Stimulated activated CD4-positive, alpha-beta T cell treated with anti-CD3 and anti-CD28 coated beads, TNF-alpha, amount 100 ng/mL, for 1 hour (primary cell): ENCODE measurements at regions not wholly inside any gene's neighbourhood (a gene's known extent, or its start where the extent isn't known, plus 50 kb on each side); places are given as distances from the start of the nearest gene placed in this dataset.
A peak's percentile ranks its signal among the peaks of the same experiment; 100 is the strongest.
"Not testable (repeated sequence)": the region's sequence is repeated elsewhere in the genome, so short reads cannot be mapped to it uniquely, and the experiment has no call there.

Experiments
- DNase-seq, 3 donors: peaks; one replicate each; pipeline ENCODE4 v3.0.0-alpha.2; 2020; ENCODE audit warnings: low read depth in 3 of 3, low spot score in 1 of 3

DNA sequence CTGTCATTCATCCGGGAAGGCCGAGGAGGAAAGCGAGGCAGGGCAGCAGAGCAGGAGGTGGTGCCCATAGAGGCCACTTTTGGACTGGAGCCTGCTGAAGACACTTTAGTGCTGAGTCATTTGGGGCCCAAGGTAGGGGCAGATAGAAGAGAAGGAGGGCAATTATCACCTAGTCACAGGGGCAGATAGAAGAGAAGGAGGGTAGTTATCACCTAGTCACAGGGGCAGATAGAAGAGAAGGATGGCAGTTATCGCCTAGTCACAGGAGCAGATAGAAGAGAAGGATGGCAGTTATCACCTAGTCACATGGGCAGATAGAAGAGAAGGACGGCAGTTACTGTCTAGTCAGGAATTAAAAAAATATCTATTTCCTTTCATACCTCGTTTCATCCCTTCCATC is 1372.6 kb downstream of the FOXD4L5 start:
- DNase-seq = not testable (repeated sequence)

DNA sequence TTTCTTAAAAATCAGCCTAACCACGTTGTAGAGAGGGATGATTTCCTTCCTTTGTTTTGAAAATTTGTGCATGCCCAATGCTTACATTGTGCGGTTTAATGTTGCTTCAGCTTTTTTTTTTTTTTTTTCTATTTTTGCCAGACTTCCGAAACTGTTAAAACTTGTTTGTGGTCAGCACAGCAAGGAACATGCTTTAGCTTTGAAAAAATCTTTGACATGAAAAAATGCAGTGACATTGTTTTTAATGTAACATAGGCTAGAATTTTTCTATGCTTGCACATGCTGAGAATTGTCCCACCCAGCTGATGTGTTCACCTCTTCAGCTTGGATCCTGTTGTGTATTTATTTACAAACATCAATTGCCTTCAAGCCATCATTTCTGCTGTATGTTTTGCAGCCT is 1375.9 kb downstream of the FOXD4L5 start:
- not testable (repeated sequence) for DNase-seq

DNA sequence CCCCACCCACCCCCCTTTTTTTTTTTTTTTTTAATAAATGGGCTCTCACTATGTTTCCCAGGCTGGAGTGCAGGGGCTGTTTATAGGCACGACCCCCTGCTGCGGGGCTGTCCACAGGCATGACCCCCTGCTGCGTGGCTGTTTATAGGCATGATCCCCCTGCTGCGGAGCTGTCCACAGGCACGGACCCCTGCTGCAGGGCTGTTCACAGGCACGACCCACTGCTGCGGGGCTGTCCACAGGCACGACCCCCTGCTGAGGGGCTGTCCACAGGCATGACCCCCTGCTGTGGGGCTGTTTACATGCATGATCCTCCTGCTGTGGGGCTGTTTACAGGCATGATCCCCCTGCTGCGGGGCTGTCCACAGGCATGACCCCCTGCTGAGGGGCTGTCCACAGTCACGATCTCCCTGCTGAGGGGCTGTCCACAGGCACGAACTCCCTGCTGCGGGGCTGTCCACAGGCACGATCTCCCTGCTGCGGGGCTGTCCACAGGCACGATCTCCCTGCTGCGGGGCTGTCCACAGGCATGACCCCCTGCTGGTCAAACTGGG is 1385.3 kb downstream of the FOXD4L5 start:
- not testable (repeated sequence) for DNase-seq

DNA sequence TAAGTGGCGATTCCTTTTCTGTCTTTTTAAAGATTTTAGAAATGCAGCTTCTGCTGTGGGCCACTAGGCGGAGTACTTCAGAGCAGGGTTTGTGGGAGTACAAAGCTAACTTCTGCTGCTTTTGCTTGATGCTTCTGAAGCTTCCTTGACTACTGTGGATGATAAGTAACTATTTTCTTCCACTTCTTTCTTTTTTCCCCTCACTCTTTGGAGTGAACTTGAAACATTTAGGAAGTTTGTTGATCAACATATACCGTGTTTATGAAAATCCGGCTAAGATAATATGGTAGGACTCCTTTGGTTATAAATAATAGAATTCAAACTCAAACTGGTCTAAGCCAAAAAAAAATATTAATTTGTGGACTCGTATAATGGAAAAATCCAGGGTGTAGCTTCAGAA is 1403.6 kb downstream of the FOXD4L5 start:
- DNase-seq = not testable (repeated sequence)

DNA sequence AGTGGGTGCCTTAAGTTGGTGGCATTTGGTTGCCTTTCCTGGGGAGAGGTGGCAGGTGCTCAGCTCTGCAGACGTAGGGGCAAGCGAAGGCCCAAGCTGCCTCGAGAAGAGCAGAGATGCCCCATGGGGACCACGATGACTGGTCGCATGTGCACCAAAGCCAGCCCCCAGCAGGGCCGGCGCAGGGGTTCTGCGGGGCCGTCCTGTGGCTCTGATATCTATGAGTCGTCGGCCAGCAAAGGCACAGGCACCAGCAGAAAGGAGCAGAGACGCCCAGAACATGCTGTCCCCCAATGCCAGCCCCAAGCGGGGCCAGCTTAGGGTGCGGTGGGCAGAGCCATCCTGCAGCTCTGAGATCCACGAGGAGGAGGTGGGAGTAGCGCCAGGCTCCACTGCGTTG is 1408.6 kb downstream of the FOXD4L5 start:
- not testable (repeated sequence) for DNase-seq

DNA sequence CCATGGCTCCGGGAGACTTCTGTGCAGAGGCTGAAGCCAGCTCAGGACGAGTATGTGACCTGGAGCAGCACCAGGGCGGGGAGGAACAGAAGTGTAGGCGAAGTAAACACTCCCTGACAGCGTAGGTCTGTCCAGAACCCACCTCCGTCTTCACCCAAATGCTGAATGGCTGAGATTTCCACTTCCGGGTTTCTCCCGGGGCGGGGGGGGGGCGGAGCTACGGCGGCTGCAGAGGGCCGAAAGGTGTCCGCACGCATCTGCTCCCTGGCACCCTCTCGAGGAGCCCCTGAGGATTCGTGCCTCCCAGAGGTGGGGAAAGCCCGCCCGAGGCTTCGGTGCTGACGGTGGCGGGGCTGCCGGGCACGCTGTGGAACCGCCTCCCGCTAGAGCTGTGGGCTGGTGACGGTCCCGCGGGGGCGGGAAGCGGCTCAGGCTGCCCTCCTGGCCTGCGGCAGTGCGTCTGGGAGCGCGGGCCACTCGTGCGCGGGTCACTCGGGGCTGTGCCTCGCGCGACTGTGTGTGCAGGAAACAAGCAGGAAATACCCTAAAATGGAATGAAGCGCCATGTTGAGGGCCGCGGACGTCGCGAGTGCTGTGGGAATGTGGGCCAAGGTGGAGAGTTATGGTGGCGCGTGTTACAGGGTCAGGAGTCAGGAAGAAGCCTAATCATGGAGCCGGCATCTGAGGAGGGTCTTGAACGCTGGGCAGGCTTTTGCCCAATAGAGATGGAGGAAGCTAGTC is 1425.4 kb downstream of the FOXD4L5 start:
- DNase-seq = no peak

DNA sequence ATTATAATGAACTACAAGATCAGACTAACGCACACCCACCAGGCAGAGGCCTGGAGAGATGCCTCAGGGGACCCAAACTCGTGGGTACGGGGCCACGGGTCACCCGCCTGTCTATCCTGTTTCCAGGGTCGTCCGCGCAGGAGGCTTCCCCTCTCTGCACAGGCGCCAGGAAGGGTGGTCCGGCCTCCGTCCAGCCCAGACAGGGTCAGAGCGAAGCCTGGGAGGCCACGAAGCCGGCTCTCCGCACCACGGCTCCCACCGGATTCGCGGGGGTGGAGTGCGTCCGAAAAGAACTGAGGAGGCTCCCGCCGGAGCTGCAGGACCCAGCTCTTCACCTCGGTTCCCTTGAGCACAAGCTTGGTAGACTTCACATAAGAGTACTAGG is 1425.9 kb downstream of the FOXD4L5 start:
- not testable (repeated sequence) for DNase-seq

DNA sequence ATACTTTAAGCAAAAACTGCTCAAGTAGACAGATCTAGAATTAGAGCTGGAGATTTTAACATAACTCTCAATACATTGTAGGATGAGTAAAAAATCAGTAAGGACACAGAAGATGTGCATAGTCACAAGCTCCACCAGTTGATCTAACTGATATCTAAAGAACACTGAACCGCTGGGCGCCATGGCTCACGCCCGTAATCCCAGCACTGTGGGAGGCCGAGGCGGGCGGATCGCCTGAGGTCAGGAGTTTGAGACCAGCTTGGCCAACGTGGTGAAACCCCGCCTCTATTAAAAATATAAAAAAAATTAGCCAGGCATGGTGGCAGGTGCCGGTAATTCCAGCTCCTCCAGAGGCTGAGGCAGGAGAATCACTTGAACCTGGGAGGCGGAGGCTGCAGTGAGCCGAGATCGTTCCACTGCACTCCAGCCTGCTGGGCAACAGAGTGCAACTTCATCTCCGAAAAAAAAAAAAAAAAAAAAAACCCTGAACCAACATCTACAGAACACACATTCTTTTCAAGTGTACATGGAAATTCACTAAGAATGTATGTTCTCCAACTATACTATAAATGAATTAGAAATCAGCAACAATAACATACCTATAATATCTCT is 1431.8 kb downstream of the FOXD4L5 start:
- DNase-seq = not testable (repeated sequence)

DNA sequence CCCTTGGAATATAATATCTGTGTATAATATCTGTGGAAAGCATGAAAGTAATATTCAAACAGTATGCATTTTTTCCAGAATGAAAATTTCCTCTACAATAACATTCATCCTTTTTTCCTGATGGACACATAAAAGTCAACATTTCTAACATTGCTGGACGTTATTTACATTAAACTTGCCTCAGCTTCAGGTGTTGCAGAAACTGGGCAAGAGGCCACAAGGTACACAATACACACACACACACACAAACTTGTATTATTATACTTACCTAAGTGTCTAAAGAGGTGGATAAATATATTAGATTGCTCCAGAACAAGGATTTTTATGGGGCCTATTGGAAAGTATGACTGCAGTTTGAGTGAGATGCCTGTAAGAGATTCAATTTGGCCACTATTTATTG is 1460.2 kb downstream of the FOXD4L5 start:
- DNase-seq = not testable (repeated sequence)

DNA sequence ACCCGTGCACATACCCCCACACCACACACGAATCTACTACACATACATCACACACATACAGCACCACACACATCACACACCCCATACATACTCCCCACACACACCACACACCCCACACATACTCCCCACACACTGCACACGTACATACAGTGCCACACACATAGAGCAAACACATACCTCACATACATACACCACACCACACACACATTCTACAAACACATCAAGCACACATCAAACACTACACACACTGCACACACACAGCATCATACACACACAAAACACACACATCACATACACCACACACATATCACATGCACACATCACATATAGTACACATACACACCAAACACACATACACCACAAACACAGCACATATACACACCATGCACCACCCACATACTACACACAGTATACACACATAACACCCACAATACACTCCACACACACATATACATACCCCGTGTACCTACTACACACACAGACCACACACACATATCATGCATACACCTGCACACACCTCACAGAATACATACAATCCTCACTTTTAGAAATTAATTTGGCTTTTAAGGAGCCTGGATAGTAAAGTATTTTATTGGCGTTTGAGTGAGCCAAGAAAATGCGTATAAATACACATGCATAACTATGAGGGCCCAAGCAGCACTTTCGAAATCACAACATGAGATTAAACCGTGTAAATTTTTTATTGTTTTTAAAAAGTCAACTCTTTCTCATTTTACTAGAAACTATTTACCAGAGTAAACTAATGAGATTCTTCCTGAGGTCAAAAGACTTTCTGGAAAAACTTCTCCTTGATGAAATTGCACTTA is 1461.4 kb downstream of the FOXD4L5 start:
- DNase-seq = not testable (repeated sequence)

DNA sequence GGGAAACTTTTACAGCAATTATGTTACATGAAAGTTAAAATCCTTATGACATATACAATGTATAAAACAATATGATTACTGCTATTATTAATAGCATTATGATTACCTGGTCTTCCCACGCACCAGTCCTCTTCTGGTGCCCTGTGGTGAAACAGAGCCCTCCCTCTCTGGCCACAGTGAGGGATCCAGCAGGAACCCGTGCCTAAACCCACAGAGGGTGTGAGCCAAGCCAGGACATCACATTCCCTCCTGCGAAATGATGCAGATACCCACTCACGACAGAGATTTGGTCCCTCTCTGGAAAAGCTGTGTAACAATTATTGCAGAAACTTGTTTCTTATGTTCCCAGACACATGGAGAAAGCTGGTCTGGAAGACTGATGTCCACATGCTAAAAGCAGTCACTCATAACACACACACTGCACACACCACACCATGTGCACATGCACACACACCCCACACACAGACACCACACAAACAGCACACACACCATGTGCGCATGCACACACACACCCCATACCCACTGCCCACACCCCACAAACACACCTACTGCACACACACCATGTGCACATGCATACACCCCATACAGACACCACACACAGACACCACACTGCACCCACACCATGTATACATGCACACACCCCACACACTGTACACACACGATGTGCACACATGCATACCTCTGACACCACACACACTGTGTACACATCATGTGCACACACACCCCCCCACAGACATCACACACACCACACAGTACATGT is 1462.2 kb downstream of the FOXD4L5 start:
- not testable (repeated sequence) for DNase-seq

DNA sequence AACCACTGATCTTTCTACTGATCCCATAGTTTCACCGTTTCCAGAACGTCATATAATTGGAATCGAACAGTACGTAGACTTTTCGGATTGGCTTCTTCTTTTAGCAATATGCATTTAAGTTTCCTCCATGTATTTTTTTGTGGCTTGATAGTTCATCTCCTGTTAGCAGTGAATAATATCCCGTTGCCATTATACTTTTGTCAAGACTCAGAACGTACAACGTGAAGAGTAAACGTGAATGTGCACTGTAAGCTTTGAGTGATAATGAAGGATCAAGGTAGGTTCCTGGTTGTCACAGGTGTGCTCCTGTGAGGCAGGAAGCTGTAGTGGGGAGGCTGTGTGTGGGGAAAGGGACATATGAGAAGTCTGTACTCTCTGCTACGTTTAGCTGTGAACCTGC is 1463.7 kb downstream of the FOXD4L5 start:
- not testable (repeated sequence) for DNase-seq

DNA sequence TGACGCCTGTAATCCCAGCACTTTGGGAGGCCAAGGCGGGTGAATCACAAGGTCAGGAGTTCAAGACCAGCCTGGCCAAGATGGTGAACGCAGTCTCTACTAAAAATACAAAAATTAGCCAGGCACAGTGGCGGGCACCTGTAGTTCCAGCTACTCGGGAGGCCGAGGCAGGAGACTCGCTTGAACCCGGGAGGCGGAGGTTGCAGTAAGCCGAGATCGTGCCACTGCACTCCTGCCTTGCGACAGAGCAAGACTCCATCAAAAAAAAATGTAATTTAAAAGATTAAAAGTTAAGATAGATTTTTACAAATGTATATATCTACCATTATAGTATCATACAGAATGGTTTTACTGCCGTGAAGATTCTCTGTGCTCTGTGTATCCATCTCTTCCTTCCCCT is 1464.1 kb downstream of the FOXD4L5 start:
- DNase-seq = not testable (repeated sequence)

DNA sequence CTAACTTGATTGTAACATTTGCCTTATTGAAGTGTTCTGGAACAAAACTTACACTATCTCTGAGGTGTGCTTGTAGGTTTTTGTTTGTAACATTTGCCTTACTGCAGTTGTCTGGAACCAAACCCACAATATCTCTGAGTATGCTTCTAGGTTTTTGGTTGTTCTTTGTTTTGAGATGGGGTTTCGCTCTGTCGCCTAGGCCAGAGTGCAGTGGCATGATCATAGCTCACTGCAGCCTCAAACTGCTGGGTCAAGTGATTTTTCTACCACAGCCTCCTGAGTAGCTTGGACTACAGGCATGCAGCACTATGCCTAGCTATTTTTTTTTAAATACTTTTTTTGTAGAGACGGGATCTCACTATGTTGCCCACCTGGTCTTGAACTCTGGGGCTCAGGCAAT is 1464.6 kb downstream of the FOXD4L5 start:
- DNase-seq = not testable (repeated sequence)

DNA sequence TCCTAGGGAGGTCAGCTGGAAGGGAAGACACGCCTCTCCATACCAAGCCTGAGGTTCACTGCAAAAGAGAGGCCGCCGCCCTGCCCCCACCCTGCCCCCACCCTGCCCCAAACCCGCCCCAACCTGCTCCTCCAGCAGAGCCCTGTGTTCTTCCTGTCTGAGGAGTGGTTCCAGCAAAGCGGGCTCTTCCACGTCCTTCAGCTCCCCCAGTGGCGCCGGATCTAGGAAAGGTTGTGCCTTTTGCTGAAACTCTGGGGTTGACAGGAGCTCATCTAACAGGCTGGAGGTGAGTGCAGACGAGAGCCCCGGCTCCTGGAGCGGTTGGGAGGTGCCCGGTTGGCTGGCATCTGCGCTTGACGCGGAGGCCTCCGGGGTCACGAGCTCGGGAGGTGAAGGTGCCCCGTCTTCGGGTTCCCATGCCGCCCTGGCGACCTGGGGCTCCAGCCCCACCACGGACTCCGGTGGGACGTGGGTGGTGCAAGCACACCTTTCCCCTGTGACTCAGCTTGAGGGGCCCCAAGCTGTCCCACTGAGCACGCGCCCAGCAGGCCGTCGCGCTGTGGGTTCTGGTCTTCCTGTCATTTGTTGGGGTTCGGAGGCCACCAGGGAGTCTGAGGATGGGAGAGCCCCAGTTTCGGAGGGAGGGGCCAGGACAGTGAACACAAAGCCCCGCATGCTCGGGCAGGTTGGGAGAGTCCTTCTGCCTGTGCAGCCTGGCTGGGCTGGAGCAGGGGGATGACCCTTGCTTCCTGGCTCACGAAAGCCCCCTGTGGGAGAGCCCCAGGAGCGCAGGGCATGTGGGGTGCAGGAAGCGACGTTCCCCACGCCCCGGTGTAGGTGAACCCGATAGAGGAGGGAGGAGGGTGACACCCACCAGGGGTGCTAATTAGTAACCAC is 1467.1 kb downstream of the FOXD4L5 start:
- DNase-seq = peak in 2 of 3 donors; percentile 26 to 40

DNA sequence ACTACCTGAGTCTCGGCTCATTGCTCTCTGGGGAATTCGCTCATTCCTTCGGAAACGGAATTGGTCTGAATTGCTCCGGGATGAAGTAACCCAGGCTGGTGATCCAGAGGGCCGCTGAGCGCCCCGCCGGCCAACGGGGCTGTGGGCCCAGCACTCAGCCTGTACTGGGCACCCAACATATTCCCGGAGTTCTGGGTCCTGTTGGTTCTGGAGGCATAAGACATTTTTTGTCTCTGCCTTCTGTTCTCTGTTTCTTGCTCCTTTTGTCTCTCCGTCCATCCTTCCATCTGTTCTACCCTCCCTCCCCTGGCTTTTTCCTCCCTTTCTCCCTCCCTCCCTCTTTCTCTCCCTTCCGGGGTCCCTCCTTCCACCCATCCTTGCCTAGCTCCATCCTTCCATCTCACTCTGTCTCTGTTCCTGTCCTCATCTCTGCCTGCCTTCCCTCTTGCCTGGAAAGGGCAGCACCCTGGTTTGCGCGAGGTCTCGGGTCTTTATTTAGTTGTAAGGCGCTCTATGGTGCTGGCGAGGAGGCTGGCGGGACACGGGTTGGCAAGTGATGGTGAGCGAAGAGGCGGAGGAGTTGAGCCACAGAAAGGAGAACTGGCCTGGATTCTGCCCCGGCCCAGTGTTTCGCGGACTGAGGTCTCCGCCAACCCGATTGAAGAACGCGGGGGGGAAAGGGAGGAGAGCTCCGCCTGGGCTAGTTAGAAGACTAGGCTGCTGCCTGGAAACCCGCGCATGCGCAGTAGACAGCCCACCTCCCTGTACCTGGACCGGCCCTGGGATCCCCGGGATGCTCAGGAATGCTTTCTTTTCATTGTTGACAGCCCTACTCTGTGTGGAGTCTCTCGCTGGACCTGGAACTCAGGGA is 1468.0 kb downstream of the FOXD4L5 start:
- peak in 2 of 3 donors; percentile 35 to 56 for DNase-seq

DNA sequence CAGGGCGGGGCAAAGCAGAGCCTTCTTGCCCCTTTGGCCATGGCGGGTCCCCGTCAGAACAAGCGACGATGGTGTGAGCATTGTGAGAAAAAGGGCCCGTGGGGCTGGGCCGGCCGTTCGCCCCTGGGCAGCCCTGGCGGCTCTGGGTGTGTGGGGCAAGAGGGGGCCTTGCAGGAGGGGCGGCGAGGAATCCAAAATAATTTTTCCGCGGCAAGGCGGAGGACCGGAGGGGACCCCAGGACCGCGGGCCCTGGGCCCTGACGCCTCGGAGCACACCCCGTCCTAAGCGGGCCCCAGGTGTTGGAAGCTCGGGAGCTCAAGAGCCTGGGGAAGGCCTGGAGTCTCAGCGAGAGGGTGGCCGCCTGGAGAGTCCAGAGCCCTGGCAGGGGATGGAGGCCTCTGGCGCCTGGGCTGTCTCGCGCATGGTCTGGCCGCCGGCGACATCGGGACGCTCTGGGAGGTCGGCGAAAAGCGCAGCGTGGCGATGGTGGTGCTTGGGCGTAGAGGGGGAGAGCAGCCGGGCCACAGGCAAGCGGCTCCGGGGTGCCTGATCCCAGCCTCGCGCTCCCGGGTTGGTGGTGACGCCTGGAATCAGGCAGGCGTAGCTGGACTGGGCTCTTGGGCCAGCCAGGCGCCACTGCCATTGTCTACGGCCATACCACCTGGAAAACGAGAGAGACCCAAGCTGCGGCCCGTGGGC is 1469.9 kb downstream of the FOXD4L5 start:
- DNase-seq = not testable (repeated sequence)

DNA sequence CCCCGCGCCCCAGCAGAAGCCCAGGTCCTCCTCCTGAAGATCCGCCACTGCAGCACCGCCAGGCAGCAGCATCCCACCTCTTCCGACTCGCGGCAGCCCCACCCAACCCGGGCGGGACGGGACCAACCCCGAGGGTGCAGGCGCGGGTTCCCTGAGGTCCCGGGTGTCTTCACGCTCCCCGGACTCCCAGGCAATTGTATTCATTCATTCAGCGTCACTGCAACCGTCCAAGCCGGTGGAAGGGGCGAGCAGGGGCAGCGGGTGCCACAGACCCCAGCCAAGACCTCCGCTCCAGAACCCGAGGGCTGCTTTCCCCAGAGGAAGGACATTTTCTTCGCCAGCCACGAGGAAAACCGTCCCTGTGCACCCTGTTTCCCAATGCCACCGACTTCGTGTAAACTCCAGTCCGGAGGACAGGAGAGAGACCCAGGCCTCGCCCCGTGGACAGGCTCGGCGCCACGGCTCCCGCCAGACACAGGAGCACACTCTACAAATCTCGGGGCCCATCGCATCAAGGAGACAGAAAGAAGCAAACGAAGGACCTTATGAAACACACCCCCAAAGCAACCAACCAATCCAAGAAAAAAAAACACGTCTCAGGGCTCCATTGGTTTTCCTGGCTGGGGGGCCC is 1471.5 kb downstream of the FOXD4L5 start:
- not testable (repeated sequence) for DNase-seq
